ENCODE measurements at regions not wholly inside any gene's neighbourhood (a gene's known extent, or its start where the extent isn't known, plus 50 kb on each side); places are given as distances from the start of the nearest gene placed in this dataset.

- no peak overlapping the region for H3K9ac ChIP-seq (ENCODE audit: insufficient read depth in 1 of 2, low read length in 2 of 2)
- no peak overlapping the region for H3K4me3 ChIP-seq
- peak; percentile 29 for ATAC-seq (ENCODE audit: insufficient read depth, low FRiP score)
- no peaks in the 10 kb centered on the region for H3K36me3 ChIP-seq (ENCODE audit: control insufficient read depth in 4 of 4, insufficient read depth in 4 of 4, low read length in 4 of 4)
- WGBS, 2 donors: 69 to 79% methylated on average over 11 of the region's 11 CpGs
- peaks cover 0 to 25% (median 11%) of the 10 kb centered on the region in 5 donors for H3K4me1 ChIP-seq (ENCODE audit: control insufficient read depth in 5 of 5, insufficient read depth in 5 of 5, low read length in 5 of 5)
- H3K27ac ChIP-seq (ENCODE audit: low read depth in 1 of 2, low read length in 1 of 2): peak overlapping the region in 1 of 2 donors; percentile 11
- no peaks in the 10 kb centered on the region for H3K9me3 ChIP-seq (ENCODE audit: control insufficient read depth in 4 of 4, insufficient read depth in 3 of 4, low read length in 3 of 4)
- no peak for DNase-seq
- H3K27me3 ChIP-seq (ENCODE audit: control insufficient read depth in 3 of 3, insufficient read depth in 3 of 3, low read length in 2 of 3): peaks cover 0 to 2% (median 0%) of the 10 kb centered on the region in 3 donors
- TF ChIP-seq CTCF (IDR thresholded peaks at IDR 0.05; ENCODE audit: control extremely low read depth, extremely low read depth): no peak
These were observed 593.8 kb downstream of the MATN1 start for GRCh38 chr1:30129421-30130055.

DNA sequence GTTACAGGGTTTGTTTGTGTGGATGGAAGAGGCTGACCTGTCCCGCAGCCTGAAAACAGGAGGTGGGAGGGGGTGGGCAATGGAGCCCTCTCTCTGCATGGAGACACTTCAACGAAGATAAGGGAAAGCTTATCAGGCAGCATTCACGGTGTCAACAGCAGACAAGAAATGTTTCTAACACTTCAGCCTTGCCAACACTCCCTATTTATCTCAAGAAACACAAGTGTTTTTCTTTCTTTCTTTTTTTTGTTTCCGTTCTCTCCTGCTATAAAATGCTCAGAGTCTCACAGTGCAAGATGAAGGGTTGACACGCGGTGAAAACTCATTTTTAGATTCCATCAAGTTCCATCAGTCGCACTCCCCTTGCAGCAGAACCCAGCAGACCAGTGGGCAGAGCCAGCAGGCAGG, 594.4 kb downstream of the MATN1 start:
- H3K9ac ChIP-seq (ENCODE audit: insufficient read depth in 1 of 2, low read length in 2 of 2): no peak overlapping the region
- ATAC-seq (ENCODE audit: insufficient read depth, low FRiP score) (no peak), DNase-seq (peak; percentile 77 to 97 (median 92))
- H3K4me3 ChIP-seq: no peak overlapping the region
- peaks cover 0 to 25% (median 11%) of the 10 kb centered on the region in 5 donors for H3K4me1 ChIP-seq (ENCODE audit: control insufficient read depth in 5 of 5, insufficient read depth in 5 of 5, low read length in 5 of 5)
- no peak overlapping the region for H3K27ac ChIP-seq (ENCODE audit: low read depth in 1 of 2, low read length in 1 of 2)
- H3K27me3 ChIP-seq (ENCODE audit: control insufficient read depth in 3 of 3, insufficient read depth in 3 of 3, low read length in 2 of 3): peaks cover 0 to 2% (median 0%) of the 10 kb centered on the region in 3 donors
- H3K9me3 ChIP-seq (ENCODE audit: control insufficient read depth in 4 of 4, insufficient read depth in 3 of 4, low read length in 3 of 4): no peaks in the 10 kb centered on the region
- no peaks in the 10 kb centered on the region for H3K36me3 ChIP-seq (ENCODE audit: control insufficient read depth in 4 of 4, insufficient read depth in 4 of 4, low read length in 4 of 4)
- TF ChIP-seq CTCF (IDR thresholded peaks at IDR 0.05; ENCODE audit: control extremely low read depth, extremely low read depth): no peak
- 22 to 55% methylated on average over 7 of the region's 7 CpGs for WGBS, 2 donors

GRCh38 chr1:30126848-30127247, 596.5 kb downstream of the MATN1 start:
- no peak for TF ChIP-seq CTCF (IDR thresholded peaks at IDR 0.05; ENCODE audit: control extremely low read depth, extremely low read depth)
- no peak for ATAC-seq (ENCODE audit: insufficient read depth, low FRiP score)
- no peak overlapping the region for H3K27ac ChIP-seq (ENCODE audit: low read depth in 1 of 2, low read length in 1 of 2)
- DNase-seq: peak in 1 of 3 donors; percentile 41
- H3K4me1 ChIP-seq (ENCODE audit: control insufficient read depth in 5 of 5, insufficient read depth in 5 of 5, low read length in 5 of 5): peaks cover 0 to 25% (median 11%) of the 10 kb centered on the region in 5 donors
- peaks cover 0 to 2% (median 0%) of the 10 kb centered on the region in 3 donors for H3K27me3 ChIP-seq (ENCODE audit: control insufficient read depth in 3 of 3, insufficient read depth in 3 of 3, low read length in 2 of 3)
- no peak overlapping the region for H3K4me3 ChIP-seq
- H3K9me3 ChIP-seq (ENCODE audit: control insufficient read depth in 4 of 4, insufficient read depth in 3 of 4, low read length in 3 of 4): no peaks in the 10 kb centered on the region
- 57 to 77% methylated on average over 2 of the region's 2 CpGs for WGBS, 2 donors
- H3K36me3 ChIP-seq (ENCODE audit: control insufficient read depth in 4 of 4, insufficient read depth in 4 of 4, low read length in 4 of 4): no peaks in the 10 kb centered on the region
- H3K9ac ChIP-seq (ENCODE audit: insufficient read depth in 1 of 2, low read length in 2 of 2): no peak overlapping the region

DNA sequence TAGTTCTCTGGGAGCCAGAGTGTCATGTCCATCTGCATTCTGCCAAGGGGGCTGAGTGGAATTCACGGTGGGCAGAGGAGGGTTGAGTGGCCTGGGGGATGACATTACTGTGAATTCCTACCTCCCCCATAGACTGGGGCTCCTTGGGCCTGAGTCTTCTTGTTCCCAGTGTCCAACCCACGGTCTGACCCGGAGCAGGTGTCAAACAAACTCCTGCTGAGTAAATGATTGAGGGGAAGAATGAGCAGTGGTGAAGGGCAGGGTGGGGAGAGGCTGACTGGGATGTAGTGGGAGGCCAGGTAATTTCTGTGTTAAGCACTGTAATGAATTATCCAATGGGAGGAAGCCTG, 597.6 kb downstream of the MATN1 start:
- H3K9me3 ChIP-seq (ENCODE audit: control insufficient read depth in 4 of 4, insufficient read depth in 3 of 4, low read length in 3 of 4): no peaks in the 10 kb centered on the region
- 67 to 89% methylated on average over 3 of the region's 3 CpGs for WGBS, 2 donors
- peaks cover 0 to 2% (median 0%) of the 10 kb centered on the region in 3 donors for H3K27me3 ChIP-seq (ENCODE audit: control insufficient read depth in 3 of 3, insufficient read depth in 3 of 3, low read length in 2 of 3)
- DNase-seq (no peak), ATAC-seq (ENCODE audit: insufficient read depth, low FRiP score) (no peak)
- H3K4me3 ChIP-seq: no peak overlapping the region
- TF ChIP-seq CTCF (IDR thresholded peaks at IDR 0.05; ENCODE audit: control extremely low read depth, extremely low read depth): no peak
- peaks cover 0 to 25% (median 11%) of the 10 kb centered on the region in 5 donors for H3K4me1 ChIP-seq (ENCODE audit: control insufficient read depth in 5 of 5, insufficient read depth in 5 of 5, low read length in 5 of 5)
- no peak overlapping the region for H3K9ac ChIP-seq (ENCODE audit: insufficient read depth in 1 of 2, low read length in 2 of 2)
- no peaks in the 10 kb centered on the region for H3K36me3 ChIP-seq (ENCODE audit: control insufficient read depth in 4 of 4, insufficient read depth in 4 of 4, low read length in 4 of 4)
- H3K27ac ChIP-seq (ENCODE audit: low read depth in 1 of 2, low read length in 1 of 2): no peak overlapping the region
